B cell (primary cell): ENCODE measurements at regions not wholly inside any gene's neighbourhood (a gene's known extent, or its start where the extent isn't known, plus 50 kb on each side); places are given as distances from the start of the nearest gene placed in this dataset.
"Not testable (repeated sequence)": the region's sequence is repeated elsewhere in the genome, so short reads cannot be mapped to it uniquely, and the experiment has no call there.

Experiments
- EZH2 ChIP-seq: IDR thresholded peaks from 2 replicates; pipeline ENCODE4 v1.6.1; 2012; ENCODE audit warnings: borderline replicate concordance, low read depth, mild to moderate bottlenecking, moderate library complexity, low read length; ENCODE audit not compliant: insufficient read depth, poor library complexity, severe bottlenecking
- TF ChIP-seq, protein P1 (sequence below): fragments of 200-600 bp; IDR thresholded peaks from one replicate; pipeline ENCODE4 v1.8.0; 2022; ENCODE audit warnings: antibody characterized with exemption, mild to moderate bottlenecking

DNA sequence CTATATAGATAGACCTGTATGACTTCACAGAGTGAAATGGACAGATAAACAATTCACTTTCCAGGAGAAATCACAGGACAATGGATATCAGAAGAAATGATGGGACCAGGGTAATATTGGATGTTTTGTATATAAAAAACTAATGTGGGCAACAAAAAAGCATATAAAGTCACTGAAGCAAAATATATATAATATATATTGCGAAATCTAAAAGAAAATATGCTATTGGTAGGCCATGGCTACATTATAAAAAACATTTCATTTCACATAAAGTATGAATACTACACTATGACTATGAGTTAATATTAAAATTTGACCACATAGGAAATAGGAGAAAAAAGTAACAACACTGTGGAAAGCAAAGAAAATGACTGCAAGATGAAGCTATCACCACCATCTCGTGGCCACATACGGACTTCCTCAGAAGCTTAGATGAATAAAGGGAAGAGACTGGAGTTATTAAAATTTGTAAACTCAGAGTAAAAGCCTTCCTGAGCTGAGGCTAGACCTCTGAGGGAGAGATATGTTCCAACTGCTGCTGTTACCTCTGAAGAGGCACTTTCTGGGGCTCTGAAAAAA, 115.8 kb downstream of the SYT15B start:
- TF ChIP-seq, protein P1, sequence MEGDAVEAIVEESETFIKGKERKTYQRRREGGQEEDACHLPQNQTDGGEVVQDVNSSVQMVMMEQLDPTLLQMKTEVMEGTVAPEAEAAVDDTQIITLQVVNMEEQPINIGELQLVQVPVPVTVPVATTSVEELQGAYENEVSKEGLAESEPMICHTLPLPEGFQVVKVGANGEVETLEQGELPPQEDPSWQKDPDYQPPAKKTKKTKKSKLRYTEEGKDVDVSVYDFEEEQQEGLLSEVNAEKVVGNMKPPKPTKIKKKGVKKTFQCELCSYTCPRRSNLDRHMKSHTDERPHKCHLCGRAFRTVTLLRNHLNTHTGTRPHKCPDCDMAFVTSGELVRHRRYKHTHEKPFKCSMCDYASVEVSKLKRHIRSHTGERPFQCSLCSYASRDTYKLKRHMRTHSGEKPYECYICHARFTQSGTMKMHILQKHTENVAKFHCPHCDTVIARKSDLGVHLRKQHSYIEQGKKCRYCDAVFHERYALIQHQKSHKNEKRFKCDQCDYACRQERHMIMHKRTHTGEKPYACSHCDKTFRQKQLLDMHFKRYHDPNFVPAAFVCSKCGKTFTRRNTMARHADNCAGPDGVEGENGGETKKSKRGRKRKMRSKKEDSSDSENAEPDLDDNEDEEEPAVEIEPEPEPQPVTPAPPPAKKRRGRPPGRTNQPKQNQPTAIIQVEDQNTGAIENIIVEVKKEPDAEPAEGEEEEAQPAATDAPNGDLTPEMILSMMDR, result not testable (repeated sequence)
- TF ChIP-seq EZH2, result not testable (repeated sequence)
